ENCODE measurements at regions not wholly inside any gene's neighbourhood (a gene's known extent, or its start where the extent isn't known, plus 50 kb on each side); places are given as distances from the start of the nearest gene placed in this dataset.

DNA sequence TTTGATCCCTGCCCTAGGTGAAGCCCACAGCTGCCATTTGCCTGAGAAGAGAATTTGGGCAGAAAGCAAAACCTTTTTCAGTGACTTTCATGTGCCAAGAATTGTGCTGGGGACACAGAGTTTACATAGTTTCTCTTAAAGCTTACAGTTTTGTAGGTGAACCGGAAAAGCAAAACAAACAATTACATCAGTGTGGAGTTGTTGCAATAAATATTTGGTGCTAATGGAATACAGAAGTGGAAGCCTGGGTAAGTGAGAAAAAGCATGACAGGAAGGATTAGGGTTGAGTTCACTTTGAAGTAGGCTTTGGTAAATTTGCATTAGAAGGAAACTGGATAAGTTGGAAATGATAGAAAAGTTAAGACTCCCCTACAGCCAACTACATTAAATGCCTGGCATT, 82.7 kb downstream of the RASSF10 start:
- TF ChIP-seq POLR2AphosphoS5 (IDR thresholded peaks at IDR 0.05; ENCODE audit: low read depth, low read length) (no peak), POLR2A (IDR thresholded peaks at IDR 0.05; ENCODE audit: low read depth, low read length) (no peak)

Measured in GM12892 (cell line).